PC-3 (cell line): ENCODE measurements at regions not wholly inside any gene's neighbourhood (a gene's known extent, or its start where the extent isn't known, plus 50 kb on each side); places are given as distances from the start of the nearest gene placed in this dataset.

Experiments used
- ATAC-seq: fragments of 200-7000 bp; cut with Tn5 transposase; 2 replicates; pipeline ENCODE4 v1.9.1; 2020; ENCODE audit warnings: mild to moderate bottlenecking, moderate library complexity
- BruUV-seq: library from RNA; stranded (reverse); fragments of 400-500 nt; replicated peaks from 2 replicates; lab custom pipeline; 2021; lab: Mats Ljungman, UMichigan
- CTCF ChIA-PET: fragments of 300-600 bp; sonication (Branson Sonifier 250); formaldehyde crosslinking; loops from one replicate; lab custom pipeline; 2022; ENCODE audit warnings: antibody characterized with exemption; lab: Charles Lee
- POLR2A ChIA-PET: fragments of 300-600 bp; sonication (Branson Sonifier 250); formaldehyde crosslinking; loops from one replicate; lab custom pipeline; 2022; ENCODE audit warnings: antibody characterized with exemption; ENCODE audit not compliant: unreplicated experiment; lab: Charles Lee
- DNase-seq: peaks from one replicate; pipeline ENCODE4 v3.0.0-alpha.2; 2015
- H2AFZ ChIP-seq: fragments of 300-600 bp; sonication (generic); 2 replicates; pipeline ENCODE4 v1.6.0; 2016; ENCODE audit warnings: antibody characterized with exemption, low read length
- H3F3A ChIP-seq: fragments of 300-600 bp; sonication (generic); one replicate; pipeline ENCODE4 v1.6.0; 2017; ENCODE audit warnings: antibody characterized with exemption, low read length, control low read depth, mild to moderate bottlenecking; ENCODE audit not compliant: unreplicated experiment
- H3K27ac ChIP-seq: fragments of 300-600 bp; sonication (generic); 2 replicates; pipeline ENCODE4 v1.5.1; 2016; ENCODE audit warnings: mild to moderate bottlenecking, low read length
- H3K27me3 ChIP-seq: fragments of 300-600 bp; sonication (generic); 2 replicates; pipeline ENCODE4 v1.6.1; 2016; ENCODE audit warnings: low read length, mixed read lengths
- H3K36me3 ChIP-seq: fragments of 300-600 bp; sonication (generic); 2 replicates; pipeline ENCODE4 v1.6.1; 2016; ENCODE audit warnings: low read depth, mixed run types, low read length, mixed read lengths
- H3K4me1 ChIP-seq: fragments of 300-600 bp; sonication (generic); 2 replicates; pipeline ENCODE4 v1.5.1; 2016; ENCODE audit warnings: low read length; ENCODE audit not compliant: insufficient read depth
- H3K4me2 ChIP-seq: fragments of 300-600 bp; sonication (generic); 2 replicates; pipeline ENCODE4 v1.6.0; 2016; ENCODE audit warnings: low read length
- H3K4me3 ChIP-seq: fragments of 300-600 bp; sonication (generic); 2 replicates; pipeline ENCODE4 v1.5.1; 2016; ENCODE audit warnings: mild to moderate bottlenecking, low read length, mixed read lengths
- H3K79me2 ChIP-seq: fragments of 300-600 bp; sonication (generic); 2 replicates; pipeline ENCODE4 v1.6.1; 2017; ENCODE audit warnings: low read length, mixed read lengths
- H3K9ac ChIP-seq: fragments of 300-600 bp; sonication (generic); 2 replicates; pipeline ENCODE4 v1.6.0; 2016; ENCODE audit warnings: mild to moderate bottlenecking, low read length
- H3K9me2 ChIP-seq: fragments of 300-600 bp; sonication (generic); replicated peaks from 2 replicates; pipeline ENCODE4 v1.6.1; 2016; ENCODE audit warnings: mixed run types, low read length, mixed read lengths
- H3K9me3 ChIP-seq: fragments of 300-600 bp; sonication (generic); 2 replicates; pipeline ENCODE4 v1.6.1; 2016; ENCODE audit warnings: low read length, mixed read lengths
- H4K20me1 ChIP-seq: fragments of 300-600 bp; sonication (generic); 2 replicates; pipeline ENCODE4 v1.6.1; 2016; ENCODE audit warnings: low read length, mixed read lengths
- EZH2 ChIP-seq: fragments of 300-600 bp; sonication (generic); IDR thresholded peaks from one replicate; pipeline ENCODE4 v1.6.1; 2017; ENCODE audit warnings: antibody characterized with exemption, mild to moderate bottlenecking, low read length; ENCODE audit not compliant: unreplicated experiment
- EZH2phosphoT487 ChIP-seq: fragments of 300-600 bp; sonication (generic); IDR thresholded peaks from 2 replicates; pipeline ENCODE4 v1.6.1; 2018; ENCODE audit warnings: mild to moderate bottlenecking, antibody characterized with exemption, low read length, borderline replicate concordance
- intact Hi-C: fragments of 100-400 bp; cut with micrococcal nuclease; formaldehyde crosslinking; loops from 2 replicates; pipeline ENCODE4 v1.9.0; 2023
- TF ChIP-seq, protein P1 (sequence below): fragments of 300-600 bp; sonication (generic); conservative IDR thresholded peaks from 2 replicates; pipeline ENCODE4 v1.5.1; 2017; ENCODE audit warnings: antibody characterized with exemption, low read depth, mild to moderate bottlenecking, low read length

DNA sequence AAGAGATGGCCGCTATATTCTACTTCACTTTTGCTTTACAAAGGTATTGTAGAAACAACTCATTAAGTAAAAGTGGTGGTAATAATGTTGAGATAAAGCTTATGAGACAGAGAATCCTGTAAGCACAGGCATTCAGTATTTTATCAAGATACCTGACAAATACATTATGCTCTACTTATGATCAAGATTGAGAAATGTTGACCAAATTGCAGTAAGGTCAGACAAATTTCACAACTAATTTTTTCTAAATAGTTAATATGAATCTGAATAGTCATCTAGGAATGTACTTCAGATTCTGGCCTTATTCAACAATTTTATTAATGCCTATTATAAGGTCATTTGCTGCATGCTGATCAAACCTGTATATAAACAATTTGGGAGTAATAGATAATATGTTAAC, 95.1 kb upstream of the MBNL1 start:
- Histone ChIP-seq H3K27me3 (no peaks in the 10 kb centered on the region), H3K9me3 (no peaks in the 10 kb centered on the region), H3K4me3 (no peak overlapping the region), H3K4me1 (peaks cover 28% of the 10 kb centered on the region), H3K36me3 (no peaks in the 10 kb centered on the region), H3K79me2 (no peaks in the 10 kb centered on the region), H3K4me2 (no peak overlapping the region), H3K9ac (no peak overlapping the region), H2AFZ (no peak overlapping the region), H4K20me1 (no peaks in the 10 kb centered on the region), H3F3A (peaks cover 3% of the 10 kb centered on the region), H3K27ac (no peak overlapping the region), H3K9me2 (no peaks in the 10 kb centered on the region)
- no peak for TF ChIP-seq EZH2phosphoT487
- TF ChIP-seq, protein P1, sequence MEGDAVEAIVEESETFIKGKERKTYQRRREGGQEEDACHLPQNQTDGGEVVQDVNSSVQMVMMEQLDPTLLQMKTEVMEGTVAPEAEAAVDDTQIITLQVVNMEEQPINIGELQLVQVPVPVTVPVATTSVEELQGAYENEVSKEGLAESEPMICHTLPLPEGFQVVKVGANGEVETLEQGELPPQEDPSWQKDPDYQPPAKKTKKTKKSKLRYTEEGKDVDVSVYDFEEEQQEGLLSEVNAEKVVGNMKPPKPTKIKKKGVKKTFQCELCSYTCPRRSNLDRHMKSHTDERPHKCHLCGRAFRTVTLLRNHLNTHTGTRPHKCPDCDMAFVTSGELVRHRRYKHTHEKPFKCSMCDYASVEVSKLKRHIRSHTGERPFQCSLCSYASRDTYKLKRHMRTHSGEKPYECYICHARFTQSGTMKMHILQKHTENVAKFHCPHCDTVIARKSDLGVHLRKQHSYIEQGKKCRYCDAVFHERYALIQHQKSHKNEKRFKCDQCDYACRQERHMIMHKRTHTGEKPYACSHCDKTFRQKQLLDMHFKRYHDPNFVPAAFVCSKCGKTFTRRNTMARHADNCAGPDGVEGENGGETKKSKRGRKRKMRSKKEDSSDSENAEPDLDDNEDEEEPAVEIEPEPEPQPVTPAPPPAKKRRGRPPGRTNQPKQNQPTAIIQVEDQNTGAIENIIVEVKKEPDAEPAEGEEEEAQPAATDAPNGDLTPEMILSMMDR = no peak
- no peak for TF ChIP-seq EZH2
- BruUV-seq = no TSS peak
- CTCF ChIA-PET = no interaction called here
- DNase-seq (no peak), ATAC-seq (no peak)
- POLR2A ChIA-PET = no interaction called here
- intact Hi-C loops = loop anchor here (2.0 kb wide), 1 partner anchor 95 kb away; the partner anchor contains the start of gene MBNL1

DNA sequence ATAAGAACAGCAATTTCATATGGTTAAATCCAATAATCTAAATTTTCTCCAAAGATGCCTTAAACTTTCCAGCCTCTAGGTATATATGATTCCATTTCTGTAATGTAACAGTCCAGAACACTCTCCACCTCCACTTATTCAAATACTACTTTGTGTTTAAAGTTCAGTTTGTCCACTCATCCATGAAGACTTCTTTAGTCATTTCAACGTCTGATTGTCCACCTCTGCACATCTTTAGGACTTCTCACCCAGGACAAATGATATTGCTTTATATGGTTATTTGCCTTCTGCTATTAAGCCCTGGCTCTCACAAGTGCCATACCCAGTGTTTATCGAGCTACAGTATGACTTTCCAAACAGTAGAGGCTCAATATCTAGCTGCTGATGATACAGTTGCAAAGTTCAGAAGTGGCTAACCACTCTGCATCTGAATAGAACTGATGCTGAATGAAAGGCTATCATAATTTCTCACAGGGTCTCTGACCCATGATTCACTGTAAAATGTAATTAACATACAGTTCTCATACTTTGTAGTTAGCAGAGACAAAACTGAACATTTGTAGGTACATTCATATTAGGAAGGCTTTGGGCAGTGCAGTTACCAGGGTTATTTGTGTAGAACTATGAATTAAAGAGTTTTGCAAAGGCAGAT, 93.7 kb upstream of the MBNL1 start:
- ChIA-PET CTCF (no interaction called here), POLR2A (interaction anchor here (0.7 kb wide), 1 partner anchor 15 kb away, joined by 8 read pairs; no protein-coding TSS in a partner anchor)
- ATAC-seq = peak; percentile 32
- H3K27me3 ChIP-seq = no peaks in the 10 kb centered on the region
- intact Hi-C loops = loop anchor here (1.0 to 5.0 kb wide), 4 partner anchors 16 to 267 kb away; partner anchors contain the start of gene MBNL1
- peak; percentile 54 for DNase-seq
- no peak overlapping the region for H2AFZ ChIP-seq
- no peak for TF ChIP-seq EZH2
- no peak for TF ChIP-seq EZH2phosphoT487
- TF ChIP-seq, protein P1 = no peak
- BruUV-seq = no TSS peak
- H3K27ac ChIP-seq = peak overlapping the region; percentile 81
- H3F3A ChIP-seq = peaks cover 3% of the 10 kb centered on the region
- no peaks in the 10 kb centered on the region for H3K79me2 ChIP-seq
- no peaks in the 10 kb centered on the region for H4K20me1 ChIP-seq
- peak overlapping the region; percentile 20; the same call in 1 of the 2 replicates for H3K9ac ChIP-seq
- no peaks in the 10 kb centered on the region for H3K9me2 ChIP-seq
- no peaks in the 10 kb centered on the region for H3K9me3 ChIP-seq
- H3K4me1 ChIP-seq = peaks cover 28% of the 10 kb centered on the region
- H3K36me3 ChIP-seq = no peaks in the 10 kb centered on the region
- H3K4me3 ChIP-seq = peak overlapping the region; percentile 29
- H3K4me2 ChIP-seq = peak overlapping the region; percentile 73

DNA sequence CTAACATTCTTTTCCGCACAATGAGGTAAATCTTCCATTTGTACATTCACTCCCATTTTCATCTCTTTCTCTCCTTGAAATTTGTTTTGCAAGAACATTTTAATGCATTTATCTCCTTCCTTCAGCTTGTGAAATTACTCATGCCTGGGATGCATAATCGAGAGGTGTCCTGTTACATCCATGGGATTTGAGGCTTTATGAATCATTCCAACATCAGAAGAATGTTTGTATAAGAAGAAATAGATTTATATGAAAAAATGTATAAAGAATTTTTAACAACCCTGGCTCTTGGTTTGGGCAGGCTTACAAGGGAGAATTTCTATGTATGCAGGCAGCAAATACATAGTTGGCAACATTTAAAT, 93.2 kb upstream of the MBNL1 start:
- Histone ChIP-seq H3F3A (peaks cover 3% of the 10 kb centered on the region), H3K27me3 (no peaks in the 10 kb centered on the region), H2AFZ (0 out of 2 replicates have a peak overlapping the region, but pooled peaks have one; percentile 22), H3K36me3 (no peaks in the 10 kb centered on the region), H3K79me2 (no peaks in the 10 kb centered on the region), H3K9me3 (no peaks in the 10 kb centered on the region), H3K27ac (peak overlapping the region; percentile 81), H4K20me1 (no peaks in the 10 kb centered on the region), H3K4me1 (peaks cover 28% of the 10 kb centered on the region), H3K4me2 (peak overlapping the region; percentile 75), H3K4me3 (peak overlapping the region; percentile 43), H3K9me2 (no peaks in the 10 kb centered on the region), H3K9ac (peak overlapping the region; percentile 20; the same call in 1 of the 2 replicates)
- BruUV-seq = no TSS peak
- DNase-seq (peak; percentile 94), ATAC-seq (peak; percentile 95)
- POLR2A ChIA-PET = interaction anchor here (0.7 kb wide), 3 partner anchors 16 to 315 kb away, joined by 3 to 8 read pairs (median 5); no protein-coding TSS in a partner anchor
- TF ChIP-seq EZH2 (no peak), EZH2phosphoT487 (no peak)
- TF ChIP-seq, protein P1 = no peak
- CTCF ChIA-PET = no interaction called here
- intact Hi-C loops = loop anchor here (1.0 to 5.0 kb wide), 4 partner anchors 16 to 267 kb away; partner anchors contain the start of gene MBNL1
